HG03196 (cell line): ENCODE measurements at regions not wholly inside any gene's neighbourhood (a gene's known extent, or its start where the extent isn't known, plus 50 kb on each side); places are given as distances from the start of the nearest gene placed in this dataset.
A peak's percentile ranks its signal among the peaks of the same experiment; 100 is the strongest.

ENCODE experiments used
- ATAC-seq: cut with Tn5 transposase; IDR thresholded peaks from one replicate; pipeline ENCODE4 v1.9.1; 2021; ENCODE audit not compliant: unreplicated experiment

DNA sequence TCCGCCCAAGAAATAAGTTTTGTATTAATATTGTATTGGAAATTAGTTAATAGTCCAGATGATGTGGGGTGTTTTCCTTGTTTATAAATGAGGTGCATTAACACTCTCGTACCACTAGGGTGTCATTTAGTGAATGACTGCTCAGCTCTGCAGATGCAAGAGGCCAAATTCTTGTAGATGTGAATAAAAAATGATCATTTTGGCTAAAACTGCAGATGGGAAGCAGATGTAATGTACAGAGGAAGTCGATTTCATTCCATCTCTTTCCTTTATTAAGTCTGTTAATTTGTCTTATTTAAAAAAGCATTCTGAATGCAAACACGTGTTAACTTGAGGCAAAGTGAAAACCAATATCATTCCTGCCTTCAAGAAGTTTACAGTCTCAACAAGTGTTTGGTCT lies 108.1 kb downstream of the DHX15 start:
- no peak for ATAC-seq

DNA sequence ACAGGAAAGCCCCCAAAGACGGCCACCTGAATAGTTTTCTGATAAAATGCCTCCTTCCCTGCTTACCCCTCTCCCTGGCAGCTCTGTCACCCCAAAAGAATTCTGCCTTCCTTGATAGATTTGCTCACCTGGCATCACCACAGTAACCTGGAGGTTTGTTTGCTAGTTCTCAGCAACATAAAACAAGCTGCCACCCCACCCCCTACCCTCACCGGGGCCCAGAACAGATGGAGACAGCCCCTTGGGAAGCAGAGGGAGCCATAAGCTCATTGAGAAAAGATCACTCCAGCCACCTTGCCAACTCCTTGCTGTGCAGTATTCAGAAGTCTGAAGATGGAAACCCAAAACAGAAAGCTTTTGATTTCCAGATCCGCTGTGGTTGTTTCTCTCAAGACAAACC lies 108.6 kb downstream of the DHX15 start:
- no peak for ATAC-seq

- ATAC-seq: no peak
These were observed 111.0 kb downstream of the DHX15 start for GRCh38 chr4:24473309-24473721.

- peak; percentile 52 for ATAC-seq
These were observed 111.6 kb downstream of the DHX15 start for GRCh38 chr4:24472514-24473308.

DNA sequence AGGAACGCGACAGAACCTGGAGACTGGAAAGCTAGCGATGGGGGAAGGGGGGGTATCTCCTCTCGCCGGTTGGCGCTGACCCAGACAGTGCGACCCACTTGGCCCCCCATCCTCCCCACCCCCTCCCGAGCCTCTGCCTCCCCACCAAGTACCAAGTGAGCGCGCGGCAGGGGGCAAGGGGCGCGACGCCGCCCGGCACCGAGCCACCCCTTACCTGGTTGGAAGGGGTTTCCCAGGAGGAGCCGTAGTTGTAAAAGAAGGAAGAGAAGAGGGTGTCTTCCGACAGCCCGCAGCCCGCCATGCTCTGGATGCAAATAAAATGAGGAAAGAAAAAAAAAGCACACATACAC lies 112.2 kb downstream of the DHX15 start:
- ATAC-seq: no peak

DNA sequence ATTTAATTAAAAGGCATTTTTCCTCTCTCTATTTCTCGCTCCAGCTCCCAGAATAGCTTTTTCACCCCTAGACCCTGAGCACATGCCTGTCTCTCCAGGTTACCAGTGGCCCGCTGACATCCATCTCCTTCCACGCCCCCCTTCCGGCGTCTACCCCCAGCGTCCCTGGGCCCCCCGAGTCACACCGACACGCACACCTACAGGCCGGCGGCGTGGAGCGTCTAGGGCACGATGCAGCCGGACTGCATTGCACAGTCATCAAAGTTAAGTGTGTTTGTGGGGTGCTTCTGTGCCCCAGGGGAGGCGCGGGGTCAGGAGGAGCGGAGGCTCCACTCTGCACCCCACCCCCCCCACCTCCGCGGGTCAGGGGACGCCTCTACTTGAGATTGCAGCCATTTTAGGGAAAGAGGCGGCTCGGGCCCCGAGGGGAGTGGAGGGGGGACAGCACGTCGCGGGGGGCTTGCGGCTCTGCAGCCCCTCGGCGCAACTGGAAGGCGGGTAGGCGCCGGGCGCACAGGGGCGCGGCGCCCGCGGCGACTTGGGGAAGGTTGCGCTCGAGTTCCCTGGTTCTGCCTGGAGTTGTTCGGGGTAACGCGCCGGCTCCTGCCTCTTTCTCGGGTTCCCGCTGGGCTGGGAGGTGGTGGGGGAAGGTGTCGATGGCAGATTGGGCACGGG lies 112.7 kb downstream of the DHX15 start:
- ATAC-seq: no peak

DNA sequence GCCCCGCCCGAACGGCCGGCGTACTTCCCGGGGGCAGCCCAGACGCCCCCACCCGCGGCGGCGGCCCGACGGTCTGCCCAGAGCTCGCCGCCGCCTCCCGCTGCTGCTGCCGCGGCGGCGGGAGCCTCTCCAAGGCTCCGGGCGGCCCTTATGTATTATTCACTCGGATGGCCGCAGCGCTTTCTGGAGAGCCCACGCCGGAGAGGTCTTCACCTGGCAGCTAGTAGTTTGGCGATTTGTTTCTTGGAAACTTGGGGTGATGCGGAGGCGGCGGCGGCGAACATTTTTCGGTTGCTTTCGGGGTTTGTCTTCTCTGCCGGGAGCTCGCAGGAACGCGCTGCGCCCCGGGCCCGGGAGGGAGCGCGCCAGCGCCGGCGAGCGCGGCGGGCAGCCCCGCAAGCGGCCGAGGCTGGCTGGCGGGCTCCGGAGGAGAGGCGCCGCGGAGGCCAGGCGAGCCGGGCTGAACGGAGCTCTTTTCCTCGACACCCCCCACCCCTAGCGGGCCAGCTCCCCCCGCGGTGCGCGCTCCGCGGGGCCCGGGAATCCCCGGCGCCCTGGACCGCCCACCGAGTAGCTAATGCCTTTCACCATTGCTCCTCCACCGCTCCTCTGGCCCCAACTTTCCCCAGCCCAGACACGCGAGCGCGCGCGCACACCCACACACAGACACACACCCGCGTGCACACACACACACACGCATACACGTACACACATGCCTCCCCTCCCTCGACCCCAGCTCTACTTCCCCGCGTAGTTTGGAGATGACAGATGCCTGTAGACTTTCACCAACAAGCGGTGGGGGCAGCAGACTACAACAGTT lies 113.5 kb downstream of the DHX15 start:
- no peak for ATAC-seq

GRCh38 chr4:24468071-24468470 lies 116.3 kb downstream of the DHX15 start:
- ATAC-seq: no peak

DNA sequence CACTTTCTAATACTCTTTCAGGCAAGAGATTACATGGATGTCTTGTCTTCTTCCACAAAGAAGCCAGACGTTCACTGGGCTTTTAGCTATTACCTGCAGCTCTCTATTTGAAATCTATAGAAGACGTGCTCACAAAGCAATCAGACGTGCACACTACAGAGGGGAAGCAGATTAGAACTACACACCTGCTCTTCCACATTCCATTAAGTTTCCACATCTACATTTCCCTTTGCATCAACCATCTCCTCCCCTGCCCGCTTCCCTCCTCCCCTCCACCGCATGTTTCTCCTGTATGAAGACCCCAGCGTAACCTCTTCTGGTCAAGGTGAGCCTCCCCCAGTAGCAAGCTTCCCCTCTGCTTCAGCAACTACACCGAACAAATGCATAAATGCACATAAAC lies 119.8 kb downstream of the DHX15 start:
- ATAC-seq: no peak

DNA sequence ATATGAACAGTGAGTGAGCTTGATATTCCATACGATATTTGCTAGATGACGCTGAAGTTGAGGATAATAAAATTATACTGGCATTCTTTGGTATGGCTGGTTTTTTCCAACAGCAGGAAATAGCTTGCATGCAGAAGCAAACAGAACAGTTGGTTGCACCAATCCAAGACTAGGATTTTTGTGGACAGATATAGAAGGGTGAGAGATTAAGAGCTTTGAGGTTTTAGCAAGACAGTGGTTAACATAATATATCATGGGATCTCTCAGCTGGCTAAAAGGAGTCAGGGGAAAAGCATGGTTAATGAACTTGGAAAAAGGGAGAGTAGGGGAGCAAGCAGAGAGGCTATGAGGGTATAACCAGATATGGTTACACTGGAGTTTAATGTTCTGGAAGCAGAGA lies 127.9 kb downstream of the DHX15 start:
- no peak for ATAC-seq

- ATAC-seq: no peak
These were observed 130.4 kb downstream of the DHX15 start for GRCh38 chr4:24453951-24454350.

- no peak for ATAC-seq
These were observed 132.5 kb downstream of the DHX15 start for GRCh38 chr4:24451870-24452269.

GRCh38 chr4:24443200-24443599 lies 141.2 kb downstream of the DHX15 start:
- no peak for ATAC-seq

DNA sequence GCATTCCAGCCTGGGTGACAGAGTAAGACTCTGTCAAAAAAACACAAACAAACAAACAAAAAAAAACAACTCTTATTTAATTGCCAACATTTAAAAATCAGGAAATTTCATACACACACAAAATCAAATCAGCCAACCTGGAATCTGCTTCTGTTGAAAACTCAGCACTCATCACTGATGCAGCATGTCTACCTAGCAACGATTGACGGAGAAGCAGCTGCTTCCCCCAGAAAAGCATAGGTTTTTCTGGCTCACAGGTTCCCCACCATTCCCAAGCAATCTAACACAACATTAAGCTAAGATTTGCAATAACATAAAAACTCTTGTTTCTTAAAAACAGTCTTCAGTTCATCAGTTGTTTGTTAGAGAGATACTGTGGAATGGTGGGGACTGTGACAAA lies 143.6 kb downstream of the DHX15 start:
- ATAC-seq: no peak

GRCh38 chr4:24434241-24434640 lies 150.1 kb downstream of the DHX15 start:
- no peak for ATAC-seq

GRCh38 chr4:24433515-24434214 lies 150.7 kb downstream of the DHX15 start:
- ATAC-seq: no peak

DNA sequence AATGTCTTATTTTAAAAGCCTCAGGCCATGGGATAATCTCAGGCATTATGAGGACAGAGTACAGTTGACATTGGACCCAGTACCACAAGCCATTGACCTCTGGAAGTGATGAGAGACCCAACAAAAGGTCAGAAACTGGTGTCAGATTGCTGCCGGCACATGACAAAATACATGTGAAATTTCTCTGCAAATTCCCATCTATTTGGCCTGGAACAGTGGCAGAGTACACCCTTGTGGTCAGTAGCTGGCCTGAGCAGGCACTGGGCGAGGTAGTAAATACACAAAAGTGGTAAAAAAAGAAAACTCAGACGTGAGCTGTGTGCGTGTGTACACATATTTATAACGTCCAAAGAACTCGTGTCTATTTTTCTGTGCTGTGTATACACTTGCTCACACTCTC lies 155.5 kb downstream of the DHX15 start:
- ATAC-seq: no peak

DNA sequence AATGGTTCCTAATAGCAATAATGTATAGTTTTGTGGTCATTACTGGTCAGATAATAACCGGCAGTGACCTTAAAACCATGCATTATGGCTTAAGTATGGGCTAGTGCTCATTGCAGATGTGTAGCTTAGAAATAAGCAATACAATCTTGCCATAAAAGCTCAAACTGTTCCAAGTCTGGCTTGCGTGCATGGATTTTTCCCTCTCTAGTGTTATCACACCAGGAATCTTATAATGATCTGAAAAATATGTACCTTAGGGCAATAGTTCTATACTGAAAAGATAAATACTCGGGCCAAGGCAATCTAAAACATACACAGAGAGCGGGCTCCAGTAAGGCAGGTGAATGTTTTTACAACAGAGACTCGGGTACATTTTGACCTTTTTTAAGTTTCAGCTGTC lies 157.8 kb downstream of the DHX15 start:
- ATAC-seq: no peak

DNA sequence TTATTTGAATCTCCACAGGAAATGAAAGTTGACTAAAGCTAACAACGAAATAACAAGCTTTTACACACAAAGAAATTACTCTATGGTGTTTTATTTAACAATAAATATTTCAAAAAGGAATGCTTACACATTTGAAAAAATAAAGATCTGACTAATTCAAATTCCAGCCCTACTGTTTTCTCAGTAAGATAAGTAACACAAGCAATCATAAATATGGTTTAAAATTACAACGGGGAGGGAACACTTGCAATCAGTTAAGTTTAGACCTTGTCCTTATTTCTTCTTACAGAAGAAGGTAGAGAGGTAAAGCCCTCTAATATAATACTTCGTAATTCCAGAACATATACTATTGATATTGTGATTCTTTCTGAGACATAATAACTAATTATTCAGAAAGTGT lies 158.5 kb downstream of the DHX15 start:
- ATAC-seq: no peak

GRCh38 chr4:24423670-24424069 lies 160.7 kb downstream of the DHX15 start:
- no peak for ATAC-seq

DNA sequence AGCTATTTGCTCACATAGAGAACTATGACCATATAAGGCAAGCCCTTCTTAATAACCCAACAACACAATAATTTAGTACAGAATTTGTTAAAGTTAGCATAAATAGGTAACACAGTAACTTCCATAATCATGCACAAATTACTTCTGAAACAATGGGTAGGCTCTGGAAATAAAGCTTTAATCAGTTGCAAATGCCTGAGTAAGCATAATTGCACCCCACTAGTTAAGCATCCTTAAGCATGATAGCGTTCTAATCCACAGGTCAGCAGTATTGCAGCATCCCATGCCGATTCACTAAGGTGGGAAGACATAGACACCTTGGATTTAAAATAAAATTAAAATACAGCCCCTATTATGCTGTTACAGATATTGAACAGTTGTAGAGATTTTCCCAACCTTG lies 161.7 kb downstream of the DHX15 start:
- ATAC-seq: no peak
